ENCODE measurements at regions not wholly inside any gene's neighbourhood (a gene's known extent, or its start where the extent isn't known, plus 50 kb on each side); places are given as distances from the start of the nearest gene placed in this dataset.

- no peaks in the 10 kb centered on the region for H3K36me3 ChIP-seq
- no peak for DNase-seq (ENCODE audit: low spot score)
- no peaks in the 10 kb centered on the region for H3K27me3 ChIP-seq
- no peaks in the 10 kb centered on the region for H3K9me3 ChIP-seq
- TF ChIP-seq, protein P1, sequence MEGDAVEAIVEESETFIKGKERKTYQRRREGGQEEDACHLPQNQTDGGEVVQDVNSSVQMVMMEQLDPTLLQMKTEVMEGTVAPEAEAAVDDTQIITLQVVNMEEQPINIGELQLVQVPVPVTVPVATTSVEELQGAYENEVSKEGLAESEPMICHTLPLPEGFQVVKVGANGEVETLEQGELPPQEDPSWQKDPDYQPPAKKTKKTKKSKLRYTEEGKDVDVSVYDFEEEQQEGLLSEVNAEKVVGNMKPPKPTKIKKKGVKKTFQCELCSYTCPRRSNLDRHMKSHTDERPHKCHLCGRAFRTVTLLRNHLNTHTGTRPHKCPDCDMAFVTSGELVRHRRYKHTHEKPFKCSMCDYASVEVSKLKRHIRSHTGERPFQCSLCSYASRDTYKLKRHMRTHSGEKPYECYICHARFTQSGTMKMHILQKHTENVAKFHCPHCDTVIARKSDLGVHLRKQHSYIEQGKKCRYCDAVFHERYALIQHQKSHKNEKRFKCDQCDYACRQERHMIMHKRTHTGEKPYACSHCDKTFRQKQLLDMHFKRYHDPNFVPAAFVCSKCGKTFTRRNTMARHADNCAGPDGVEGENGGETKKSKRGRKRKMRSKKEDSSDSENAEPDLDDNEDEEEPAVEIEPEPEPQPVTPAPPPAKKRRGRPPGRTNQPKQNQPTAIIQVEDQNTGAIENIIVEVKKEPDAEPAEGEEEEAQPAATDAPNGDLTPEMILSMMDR (IDR thresholded peaks at IDR 0.05): no peak
- no peak overlapping the region for H3K27ac ChIP-seq
- no peak overlapping the region for H3K4me3 ChIP-seq
- H3K4me1 ChIP-seq: no peaks in the 10 kb centered on the region
Observed at GRCh38 chr2:104465981-104466380, 387.9 kb upstream of the POU3F3 start.

GRCh38 chr2:104468846-104469245 lies 385.1 kb upstream of the POU3F3 start:
- H3K4me3 ChIP-seq: no peak overlapping the region
- no peak for DNase-seq (ENCODE audit: low spot score)
- TF ChIP-seq, protein P1 (IDR thresholded peaks at IDR 0.05): no peak
- no peaks in the 10 kb centered on the region for H3K36me3 ChIP-seq
- no peaks in the 10 kb centered on the region for H3K27me3 ChIP-seq
- no peaks in the 10 kb centered on the region for H3K4me1 ChIP-seq
- H3K9me3 ChIP-seq: no peaks in the 10 kb centered on the region
- no peak overlapping the region for H3K27ac ChIP-seq

- no peak for DNase-seq (ENCODE audit: low spot score)
- Histone ChIP-seq H3K27ac (no peak overlapping the region), H3K36me3 (no peaks in the 10 kb centered on the region), H3K27me3 (no peaks in the 10 kb centered on the region), H3K4me3 (no peak overlapping the region), H3K4me1 (no peaks in the 10 kb centered on the region), H3K9me3 (no peaks in the 10 kb centered on the region)
- TF ChIP-seq, protein P1 (IDR thresholded peaks at IDR 0.05): no peak
Observed at GRCh38 chr2:104472076-104472475, 381.8 kb upstream of the POU3F3 start.

GRCh38 chr2:104473546-104473945 lies 380.4 kb upstream of the POU3F3 start:
- TF ChIP-seq, protein P1 (IDR thresholded peaks at IDR 0.05): no peak
- Histone ChIP-seq H3K9me3 (no peaks in the 10 kb centered on the region), H3K27ac (no peak overlapping the region), H3K4me1 (no peaks in the 10 kb centered on the region), H3K27me3 (no peaks in the 10 kb centered on the region), H3K36me3 (no peaks in the 10 kb centered on the region), H3K4me3 (no peak overlapping the region)
- DNase-seq (ENCODE audit: low spot score): no peak

GRCh38 chr2:104474716-104475115 lies 379.2 kb upstream of the POU3F3 start:
- DNase-seq (ENCODE audit: low spot score): no peak
- Histone ChIP-seq H3K4me3 (no peak overlapping the region), H3K27me3 (no peaks in the 10 kb centered on the region), H3K36me3 (no peaks in the 10 kb centered on the region), H3K4me1 (no peaks in the 10 kb centered on the region), H3K27ac (no peak overlapping the region), H3K9me3 (no peaks in the 10 kb centered on the region)
- TF ChIP-seq, protein P1 (IDR thresholded peaks at IDR 0.05): no peak

- Histone ChIP-seq H3K4me3 (no peak overlapping the region), H3K27me3 (no peaks in the 10 kb centered on the region), H3K36me3 (no peaks in the 10 kb centered on the region), H3K4me1 (no peaks in the 10 kb centered on the region), H3K9me3 (no peaks in the 10 kb centered on the region), H3K27ac (no peak overlapping the region)
- no peak for DNase-seq (ENCODE audit: low spot score)
- TF ChIP-seq, protein P1 (IDR thresholded peaks at IDR 0.05): no peak
Observed at GRCh38 chr2:104476075-104476474, 377.8 kb upstream of the POU3F3 start.
